Mucosa of rectum (tissue), 2 donors: ENCODE measurements at regions not wholly inside any gene's neighbourhood (a gene's known extent, or its start where the extent isn't known, plus 50 kb on each side); places are given as distances from the start of the nearest gene placed in this dataset.
"Not testable (repeated sequence)": the region's sequence is repeated elsewhere in the genome, so short reads cannot be mapped to it uniquely, and the experiment has no call there.

ENCODE experiments used
- H3K27ac ChIP-seq, 2 donors: one replicate each; pipeline ENCODE4 v1.7.0; 2013; ENCODE audit warnings: inconsistent platforms in 2 of 2, low read depth in 2 of 2, low read length in 2 of 2
- H3K27me3 ChIP-seq, 2 donors: one replicate each; pipeline ENCODE4 v1.7.0; 2013; ENCODE audit warnings: low read length in 2 of 2; ENCODE audit not compliant: control insufficient read depth in 2 of 2, insufficient read depth in 2 of 2
- H3K36me3 ChIP-seq, 2 donors: one replicate each; pipeline ENCODE4 v1.7.0; 2013; ENCODE audit warnings: low read length in 2 of 2; ENCODE audit not compliant: control insufficient read depth in 2 of 2, insufficient read depth in 2 of 2
- H3K4me1 ChIP-seq, 2 donors: one replicate each; pipeline ENCODE4 v1.7.0; 2013; ENCODE audit warnings: low read length in 2 of 2, mild to moderate bottlenecking in 1 of 2; ENCODE audit not compliant: control insufficient read depth in 2 of 2, insufficient read depth in 2 of 2
- H3K4me3 ChIP-seq, 2 donors: one replicate each; pipeline ENCODE4 v1.7.0; 2013; ENCODE audit warnings: low read length in 2 of 2
- H3K9ac ChIP-seq, 2 donors: one replicate each; pipeline ENCODE4 v1.7.0; 2013; ENCODE audit warnings: low read length in 2 of 2, low read depth in 1 of 2, mild to moderate bottlenecking in 1 of 2
- H3K9me3 ChIP-seq, 2 donors: one replicate each; pipeline ENCODE4 v1.7.0; 2013; ENCODE audit warnings: low read length in 2 of 2; ENCODE audit not compliant: control insufficient read depth in 2 of 2
- donor health status: healthy.
- donor health status: Normal muscosa, but diverticular disease.

- no peak overlapping the region for H3K9ac ChIP-seq
- peaks cover 0 to 2% of the 10 kb centered on the region in 2 donors for H3K27me3 ChIP-seq
- H3K9me3 ChIP-seq: peaks cover 0 to 3% of the 10 kb centered on the region in 2 donors
- H3K4me1 ChIP-seq: no peaks in the 10 kb centered on the region
- H3K27ac ChIP-seq: no peak overlapping the region
- H3K4me3 ChIP-seq: no peak overlapping the region
- no peaks in the 10 kb centered on the region for H3K36me3 ChIP-seq
These were observed 226.7 kb upstream of the PRKX start for GRCh38 chrX:3940000-3940610.

GRCh38 chrX:3938587-3938986 lies 225.1 kb upstream of the PRKX start:
- Histone ChIP-seq H3K4me3 (no peak overlapping the region), H3K4me1 (no peaks in the 10 kb centered on the region), H3K36me3 (no peaks in the 10 kb centered on the region), H3K9ac (no peak overlapping the region), H3K27me3 (peaks cover 0 to 2% of the 10 kb centered on the region in 2 donors), H3K27ac (no peak overlapping the region), H3K9me3 (peaks cover 0 to 3% of the 10 kb centered on the region in 2 donors)

GRCh38 chrX:3935196-3935595 lies 221.7 kb upstream of the PRKX start:
- H3K4me1 ChIP-seq, H3K4me3 ChIP-seq, H3K27me3 ChIP-seq, H3K36me3 ChIP-seq, H3K27ac ChIP-seq, H3K9me3 ChIP-seq, H3K9ac ChIP-seq: not testable (repeated sequence)

- not testable (repeated sequence) for H3K27ac ChIP-seq, H3K9ac ChIP-seq, H3K27me3 ChIP-seq, H3K4me1 ChIP-seq, H3K4me3 ChIP-seq, H3K36me3 ChIP-seq, H3K9me3 ChIP-seq
These were observed 207.1 kb upstream of the PRKX start for GRCh38 chrX:3920424-3921017.

GRCh38 chrX:3919668-3920423 lies 206.4 kb upstream of the PRKX start:
- H3K27ac ChIP-seq, H3K27me3 ChIP-seq, H3K4me1 ChIP-seq, H3K9ac ChIP-seq, H3K9me3 ChIP-seq, H3K4me3 ChIP-seq, H3K36me3 ChIP-seq: not testable (repeated sequence)

GRCh38 chrX:3914813-3915212 lies 201.4 kb upstream of the PRKX start:
- H3K4me1 ChIP-seq, H3K36me3 ChIP-seq, H3K9ac ChIP-seq, H3K4me3 ChIP-seq, H3K27ac ChIP-seq, H3K9me3 ChIP-seq, H3K27me3 ChIP-seq: not testable (repeated sequence)

- H3K4me3 ChIP-seq, H3K27me3 ChIP-seq, H3K9me3 ChIP-seq, H3K36me3 ChIP-seq, H3K27ac ChIP-seq, H3K9ac ChIP-seq, H3K4me1 ChIP-seq: not testable (repeated sequence)
These were observed 200.6 kb upstream of the PRKX start for GRCh38 chrX:3914059-3914458.

GRCh38 chrX:3911012-3911411 lies 197.6 kb upstream of the PRKX start:
- H3K9me3 ChIP-seq, H3K4me3 ChIP-seq, H3K9ac ChIP-seq, H3K36me3 ChIP-seq, H3K4me1 ChIP-seq, H3K27ac ChIP-seq, H3K27me3 ChIP-seq: not testable (repeated sequence)

- H3K36me3 ChIP-seq, H3K27me3 ChIP-seq, H3K27ac ChIP-seq, H3K9ac ChIP-seq, H3K4me1 ChIP-seq, H3K9me3 ChIP-seq, H3K4me3 ChIP-seq: not testable (repeated sequence)
These were observed 197.2 kb upstream of the PRKX start for GRCh38 chrX:3910611-3911010.

GRCh38 chrX:3905522-3906258 lies 192.2 kb upstream of the PRKX start:
- H3K27ac ChIP-seq, H3K4me1 ChIP-seq, H3K4me3 ChIP-seq, H3K36me3 ChIP-seq, H3K27me3 ChIP-seq, H3K9me3 ChIP-seq, H3K9ac ChIP-seq: not testable (repeated sequence)
